ENCODE measurements at regions not wholly inside any gene's neighbourhood (a gene's known extent, or its start where the extent isn't known, plus 50 kb on each side); places are given as distances from the start of the nearest gene placed in this dataset.

DNA sequence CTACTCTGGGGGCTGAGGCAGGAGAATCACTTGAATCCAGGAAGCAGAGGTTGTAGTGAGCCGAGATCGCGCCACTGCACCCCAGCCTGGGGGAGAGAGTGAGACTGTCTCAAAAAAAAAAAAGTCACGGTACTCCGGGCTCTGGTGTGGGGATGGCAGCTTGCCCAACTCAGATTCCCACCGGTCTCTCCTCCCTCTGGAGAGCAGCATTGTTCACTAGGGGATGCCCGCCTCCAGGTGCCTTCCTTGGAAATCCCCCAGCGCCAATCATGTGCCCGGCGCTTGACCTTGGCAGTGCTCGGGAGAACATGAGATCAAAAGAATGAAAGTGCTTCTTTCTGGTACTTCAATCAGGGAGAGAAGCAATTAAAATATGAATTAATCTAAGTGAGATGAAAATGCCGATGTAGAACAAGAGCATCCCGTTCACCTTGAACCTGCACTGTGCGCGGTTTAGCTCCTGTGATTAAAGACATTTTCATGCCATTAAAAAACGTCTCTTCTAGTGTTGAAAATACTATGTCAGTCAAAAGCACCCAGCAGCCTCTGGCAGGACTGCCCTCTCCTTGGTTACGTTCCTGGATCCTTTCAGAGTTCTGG is 1127.3 kb upstream of the AUTS2 start:
- Histone ChIP-seq H3K36me3 (ENCODE audit: control insufficient read depth, insufficient read depth, low read length) (no peaks in the 10 kb centered on the region), H3K4me3 (ENCODE audit: low read length) (no peak overlapping the region), H3K9ac (ENCODE audit: low read length) (no peak overlapping the region), H3K9me3 (ENCODE audit: control insufficient read depth, low read length) (no peaks in the 10 kb centered on the region), H3K27me3 (ENCODE audit: control insufficient read depth, insufficient read depth, low read length) (no peaks in the 10 kb centered on the region), H3K4me1 (ENCODE audit: control insufficient read depth, insufficient read depth, low read length) (no peaks in the 10 kb centered on the region)

DNA sequence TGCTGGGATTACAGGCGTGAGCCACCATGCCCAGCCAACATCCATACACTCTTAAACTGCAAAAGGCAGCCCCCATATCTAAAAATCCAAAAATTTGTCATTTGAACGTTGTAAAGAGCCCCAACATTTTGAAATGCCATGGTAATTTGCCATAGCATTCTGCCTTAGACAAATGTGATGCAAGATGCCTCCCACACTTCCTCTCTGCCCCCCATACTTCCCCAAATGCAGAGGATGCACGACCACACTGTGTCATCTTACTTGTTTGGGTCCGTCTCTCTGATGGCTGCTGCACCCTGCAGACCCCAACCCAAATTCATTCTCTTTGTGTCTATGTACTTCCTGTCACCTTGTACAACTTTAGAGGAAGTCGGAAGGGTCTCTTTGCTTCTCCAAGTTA is 1125.6 kb upstream of the AUTS2 start:
- Histone ChIP-seq H3K4me3 (ENCODE audit: low read length) (no peak overlapping the region), H3K36me3 (ENCODE audit: control insufficient read depth, insufficient read depth, low read length) (no peaks in the 10 kb centered on the region), H3K27me3 (ENCODE audit: control insufficient read depth, insufficient read depth, low read length) (no peaks in the 10 kb centered on the region), H3K9me3 (ENCODE audit: control insufficient read depth, low read length) (no peaks in the 10 kb centered on the region), H3K4me1 (ENCODE audit: control insufficient read depth, insufficient read depth, low read length) (no peaks in the 10 kb centered on the region), H3K9ac (ENCODE audit: low read length) (no peak overlapping the region)

DNA sequence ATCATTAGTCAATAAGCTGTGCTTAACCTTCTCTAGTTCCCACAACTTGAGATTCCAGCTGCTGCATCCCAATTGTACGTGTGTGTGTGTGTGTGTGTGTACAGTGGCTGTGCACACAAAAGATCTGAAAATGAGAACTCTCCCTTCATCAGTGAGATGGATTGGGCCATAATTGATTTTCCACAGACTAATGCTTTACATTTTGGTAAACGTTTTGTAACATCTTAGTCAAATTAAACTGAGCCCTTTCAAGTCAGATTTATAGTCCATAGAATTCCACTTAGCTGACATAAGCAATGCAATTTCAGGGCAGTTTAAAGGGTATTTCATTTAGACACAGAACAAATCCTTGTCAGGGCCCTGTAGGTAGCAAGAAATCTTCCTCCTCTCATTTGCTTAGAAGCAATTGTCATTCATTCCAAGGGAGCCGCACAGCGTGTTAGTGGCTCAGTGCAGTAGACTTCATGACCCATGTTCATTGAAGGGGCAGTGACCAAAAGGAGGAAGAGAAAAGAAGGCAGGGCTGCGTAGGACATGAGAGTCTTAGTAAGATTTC is 1123.5 kb upstream of the AUTS2 start:
- no peaks in the 10 kb centered on the region for H3K27me3 ChIP-seq (ENCODE audit: control insufficient read depth, insufficient read depth, low read length)
- H3K9ac ChIP-seq (ENCODE audit: low read length), result no peak overlapping the region
- no peaks in the 10 kb centered on the region for H3K4me1 ChIP-seq (ENCODE audit: control insufficient read depth, insufficient read depth, low read length)
- no peaks in the 10 kb centered on the region for H3K9me3 ChIP-seq (ENCODE audit: control insufficient read depth, low read length)
- no peak overlapping the region for H3K4me3 ChIP-seq (ENCODE audit: low read length)
- no peaks in the 10 kb centered on the region for H3K36me3 ChIP-seq (ENCODE audit: control insufficient read depth, insufficient read depth, low read length)

DNA sequence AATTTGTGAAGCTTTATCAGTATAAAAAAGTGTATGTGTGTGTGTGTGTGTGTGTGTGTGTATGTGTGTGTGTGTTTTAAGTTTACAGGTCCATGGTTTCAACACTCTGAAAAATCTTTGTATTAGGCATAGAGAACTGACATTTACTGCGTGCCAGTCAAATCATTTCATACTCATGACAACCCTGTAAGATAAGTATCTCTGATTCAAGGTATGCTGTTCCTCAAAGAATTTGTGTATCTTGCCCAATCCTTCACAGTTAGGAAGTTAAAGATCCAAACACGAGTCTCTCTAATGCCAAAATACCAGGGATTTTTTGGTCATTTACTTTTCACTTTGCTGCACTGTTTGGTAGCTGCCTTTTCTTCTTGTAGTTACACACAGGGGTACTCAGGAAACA is 1121.3 kb upstream of the AUTS2 start:
- Histone ChIP-seq H3K9ac (ENCODE audit: low read length) (no peak overlapping the region), H3K36me3 (ENCODE audit: control insufficient read depth, insufficient read depth, low read length) (no peaks in the 10 kb centered on the region), H3K4me3 (ENCODE audit: low read length) (no peak overlapping the region), H3K4me1 (ENCODE audit: control insufficient read depth, insufficient read depth, low read length) (no peaks in the 10 kb centered on the region), H3K27me3 (ENCODE audit: control insufficient read depth, insufficient read depth, low read length) (no peaks in the 10 kb centered on the region), H3K9me3 (ENCODE audit: control insufficient read depth, low read length) (no peaks in the 10 kb centered on the region)

DNA sequence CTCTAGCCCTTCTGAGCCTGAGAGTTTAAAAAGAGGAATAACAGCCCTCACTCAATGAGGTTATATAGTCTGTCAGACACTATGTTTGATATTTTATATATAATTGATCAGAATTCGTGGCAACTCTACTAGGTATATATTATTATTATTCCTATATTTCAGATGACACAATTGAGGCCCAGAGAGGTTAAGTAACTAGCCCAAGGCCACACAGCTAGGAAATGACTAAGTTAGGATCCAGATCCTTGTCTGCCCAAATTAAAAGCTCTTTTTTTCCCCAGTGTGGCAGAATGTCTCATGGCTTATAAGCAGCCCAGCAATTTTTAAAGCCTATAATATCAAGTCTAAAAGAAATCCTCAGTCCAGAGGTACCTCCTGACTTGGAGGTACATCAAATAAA is 1119.9 kb upstream of the AUTS2 start:
- Histone ChIP-seq H3K9ac (ENCODE audit: low read length) (no peak overlapping the region), H3K27me3 (ENCODE audit: control insufficient read depth, insufficient read depth, low read length) (no peaks in the 10 kb centered on the region), H3K4me3 (ENCODE audit: low read length) (no peak overlapping the region), H3K4me1 (ENCODE audit: control insufficient read depth, insufficient read depth, low read length) (no peaks in the 10 kb centered on the region), H3K9me3 (ENCODE audit: control insufficient read depth, low read length) (no peaks in the 10 kb centered on the region), H3K36me3 (ENCODE audit: control insufficient read depth, insufficient read depth, low read length) (no peaks in the 10 kb centered on the region)

DNA sequence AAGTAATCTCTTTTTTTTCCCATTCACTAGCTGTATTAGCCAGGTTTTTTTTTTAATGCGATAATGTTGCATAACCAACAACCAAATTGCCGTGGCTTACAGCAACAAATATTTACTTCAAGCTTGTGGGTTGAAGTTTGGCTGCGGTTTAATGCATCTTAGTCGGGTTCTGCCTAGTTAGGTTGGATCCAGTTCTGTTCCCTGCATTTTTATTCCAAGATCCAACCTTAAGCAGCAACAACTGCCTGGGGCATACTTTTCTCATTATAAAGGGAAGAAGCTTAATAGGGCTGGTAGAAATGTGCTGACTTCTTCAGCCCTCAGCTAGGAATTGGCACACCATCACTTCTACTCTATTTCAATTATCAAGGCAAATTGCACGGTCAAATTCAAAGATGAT is 1115.5 kb upstream of the AUTS2 start:
- no peaks in the 10 kb centered on the region for H3K4me1 ChIP-seq (ENCODE audit: control insufficient read depth, insufficient read depth, low read length)
- H3K9ac ChIP-seq (ENCODE audit: low read length), result no peak overlapping the region
- no peaks in the 10 kb centered on the region for H3K27me3 ChIP-seq (ENCODE audit: control insufficient read depth, insufficient read depth, low read length)

DNA sequence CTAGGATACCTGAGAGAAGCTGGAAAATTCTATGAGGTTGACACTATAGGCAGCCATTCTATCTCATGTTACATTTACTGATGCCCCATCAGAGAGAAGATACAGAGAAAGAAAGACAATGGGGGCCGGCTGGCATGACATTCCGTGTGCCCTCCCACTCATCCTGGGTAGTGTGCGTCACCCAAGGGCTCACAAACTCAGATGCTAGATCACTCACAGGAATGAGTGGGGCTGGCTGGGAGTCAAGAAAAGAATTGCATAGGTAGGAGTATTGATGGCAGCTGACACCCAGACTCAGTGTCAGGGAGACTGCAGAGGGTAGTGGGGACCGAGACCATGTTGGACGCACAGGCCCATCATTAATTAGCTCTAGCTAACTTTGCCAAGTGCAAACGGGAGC is 1113.5 kb upstream of the AUTS2 start:
- Histone ChIP-seq H3K27me3 (ENCODE audit: control insufficient read depth, insufficient read depth, low read length) (no peaks in the 10 kb centered on the region), H3K9ac (ENCODE audit: low read length) (no peak overlapping the region), H3K4me1 (ENCODE audit: control insufficient read depth, insufficient read depth, low read length) (no peaks in the 10 kb centered on the region), H3K9me3 (ENCODE audit: control insufficient read depth, low read length) (no peaks in the 10 kb centered on the region), H3K4me3 (ENCODE audit: low read length) (no peak overlapping the region), H3K36me3 (ENCODE audit: control insufficient read depth, insufficient read depth, low read length) (no peaks in the 10 kb centered on the region)

More for the DNA sequence above, 1115.5 kb upstream of the AUTS2 start:
- no peaks in the 10 kb centered on the region for H3K36me3 ChIP-seq (ENCODE audit: control insufficient read depth, insufficient read depth, low read length)
- H3K4me3 ChIP-seq (ENCODE audit: low read length), result no peak overlapping the region
- H3K9me3 ChIP-seq (ENCODE audit: control insufficient read depth, low read length), result no peaks in the 10 kb centered on the region

DNA sequence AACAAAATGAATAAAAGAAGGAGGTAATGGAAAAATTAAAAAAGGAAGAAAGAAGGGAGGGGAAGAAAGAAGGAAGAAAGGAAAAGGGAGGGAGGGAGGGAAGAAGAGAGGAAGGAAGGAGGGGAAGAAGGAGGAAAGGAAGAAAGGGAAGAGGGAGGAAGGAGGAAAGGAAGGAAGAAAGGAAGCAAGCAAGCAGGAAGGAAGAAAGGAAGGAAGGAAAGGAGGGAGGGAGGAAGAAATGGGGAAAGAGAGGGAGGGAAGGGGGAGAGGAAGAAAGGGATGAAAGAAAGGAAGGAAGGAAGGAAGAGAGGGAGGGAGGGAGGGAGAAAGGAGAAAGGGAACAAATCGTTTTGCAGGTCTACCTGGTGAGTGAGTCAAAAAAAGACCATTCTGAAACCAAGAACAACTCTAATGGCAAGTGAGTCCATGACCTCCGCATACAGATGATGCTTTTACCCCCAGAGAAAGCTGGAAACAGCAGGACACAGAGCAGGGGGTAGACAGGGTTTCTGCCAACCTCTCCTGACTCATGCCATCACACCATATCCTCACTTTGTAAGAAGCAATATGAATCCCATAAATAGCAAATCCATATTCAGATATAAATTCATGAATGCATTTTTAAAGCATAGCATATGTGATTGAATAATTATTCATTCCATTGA is 1112.9 kb upstream of the AUTS2 start:
- Histone ChIP-seq H3K4me1 (ENCODE audit: control insufficient read depth, insufficient read depth, low read length) (no peaks in the 10 kb centered on the region), H3K36me3 (ENCODE audit: control insufficient read depth, insufficient read depth, low read length) (no peaks in the 10 kb centered on the region), H3K9me3 (ENCODE audit: control insufficient read depth, low read length) (no peaks in the 10 kb centered on the region), H3K9ac (ENCODE audit: low read length) (no peak overlapping the region), H3K4me3 (ENCODE audit: low read length) (no peak overlapping the region), H3K27me3 (ENCODE audit: control insufficient read depth, insufficient read depth, low read length) (no peaks in the 10 kb centered on the region)

DNA sequence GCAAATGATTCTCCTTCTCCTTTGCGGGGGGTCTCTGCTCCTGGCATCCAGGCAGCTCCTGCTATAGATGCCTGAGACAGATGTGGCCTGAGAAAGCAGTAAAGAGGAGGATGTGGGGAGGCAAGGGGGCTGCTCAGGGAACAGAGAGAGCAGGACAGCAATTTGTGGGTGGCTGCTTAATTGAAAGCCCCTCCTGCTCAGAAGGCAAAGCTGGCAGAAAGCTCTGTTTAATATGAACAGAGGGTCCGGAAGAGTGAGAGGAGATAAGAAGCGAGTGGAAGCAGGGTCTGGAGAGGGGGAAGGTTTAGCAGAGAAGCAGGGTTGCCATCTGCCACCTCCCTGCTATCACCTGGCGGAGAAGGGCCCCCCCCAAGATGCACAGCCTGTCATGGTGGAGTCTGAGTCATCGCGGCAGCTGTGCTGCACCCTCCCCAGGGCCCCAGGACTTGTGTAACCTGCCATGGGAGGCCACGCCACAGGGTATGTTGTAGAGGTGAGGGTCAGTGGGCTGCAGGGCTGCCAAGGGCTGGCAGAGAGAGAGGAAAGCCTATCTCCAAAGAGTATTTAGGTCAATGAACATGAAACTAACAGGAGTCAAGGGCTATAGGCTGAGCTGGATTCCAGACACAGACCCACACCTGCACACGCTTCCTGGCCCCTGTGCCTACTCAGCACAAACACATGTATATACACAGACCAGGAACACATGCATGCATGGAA is 1109.8 kb upstream of the AUTS2 start:
- Histone ChIP-seq H3K36me3 (ENCODE audit: control insufficient read depth, insufficient read depth, low read length) (no peaks in the 10 kb centered on the region), H3K9me3 (ENCODE audit: control insufficient read depth, low read length) (no peaks in the 10 kb centered on the region), H3K4me1 (ENCODE audit: control insufficient read depth, insufficient read depth, low read length) (no peaks in the 10 kb centered on the region), H3K4me3 (ENCODE audit: low read length) (no peak overlapping the region), H3K27me3 (ENCODE audit: control insufficient read depth, insufficient read depth, low read length) (no peaks in the 10 kb centered on the region), H3K9ac (ENCODE audit: low read length) (no peak overlapping the region)

DNA sequence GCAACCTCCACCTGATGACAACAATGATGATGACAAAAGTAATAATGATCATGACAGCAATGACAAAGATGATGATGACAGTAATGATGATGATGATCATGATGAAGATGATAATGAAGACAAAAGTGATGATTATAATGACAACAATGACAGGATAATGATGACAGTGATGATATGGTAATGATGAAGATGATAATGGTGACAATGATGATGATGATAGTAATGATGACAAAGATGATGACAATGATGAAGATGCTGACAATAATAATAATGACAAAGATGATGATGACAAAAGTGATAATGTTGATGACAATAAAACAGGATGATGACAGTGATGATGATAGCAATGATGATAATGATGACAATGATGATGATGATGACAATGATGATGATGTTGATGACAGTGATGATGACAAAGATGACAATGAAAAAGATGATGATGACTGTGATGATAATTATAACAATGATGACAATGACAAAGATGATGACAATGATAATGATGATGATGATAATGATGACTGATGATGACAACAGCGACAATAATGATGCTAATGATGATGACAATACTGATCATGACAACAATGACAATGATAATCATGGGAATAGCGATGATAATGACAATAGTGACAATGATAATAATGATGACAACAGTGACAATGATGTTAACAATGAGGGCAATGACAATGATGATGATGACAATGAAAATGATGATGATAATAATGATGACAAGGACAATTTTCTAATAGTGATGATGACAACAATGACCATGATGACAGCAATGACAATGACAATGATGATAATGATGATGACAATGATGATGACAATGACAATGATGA is 1106.5 kb upstream of the AUTS2 start:
- no peaks in the 10 kb centered on the region for H3K9me3 ChIP-seq (ENCODE audit: control insufficient read depth, low read length)
- H3K27me3 ChIP-seq (ENCODE audit: control insufficient read depth, insufficient read depth, low read length), result no peaks in the 10 kb centered on the region

DNA sequence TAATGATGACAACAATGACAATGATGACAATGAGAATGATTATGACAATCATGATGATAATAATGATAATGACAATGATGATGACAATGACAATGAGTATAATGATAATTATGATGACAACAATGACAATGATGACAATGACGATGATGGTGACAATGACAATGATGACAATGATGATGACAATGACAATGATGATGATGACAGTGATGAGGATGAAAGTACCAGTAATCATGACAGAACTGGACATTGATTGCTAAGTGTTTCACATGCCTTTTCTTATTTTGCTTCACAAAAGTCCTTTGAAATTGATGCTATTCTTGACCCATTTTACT is 1106.0 kb upstream of the AUTS2 start:
- H3K4me1 ChIP-seq (ENCODE audit: control insufficient read depth, insufficient read depth, low read length), result no peaks in the 10 kb centered on the region
- H3K4me3 ChIP-seq (ENCODE audit: low read length), result no peak overlapping the region
- no peak overlapping the region for H3K9ac ChIP-seq (ENCODE audit: low read length)
- H3K36me3 ChIP-seq (ENCODE audit: control insufficient read depth, insufficient read depth, low read length), result no peaks in the 10 kb centered on the region
- no peaks in the 10 kb centered on the region for H3K9me3 ChIP-seq (ENCODE audit: control insufficient read depth, low read length)
- no peaks in the 10 kb centered on the region for H3K27me3 ChIP-seq (ENCODE audit: control insufficient read depth, insufficient read depth, low read length)

More for the DNA sequence above, 1106.5 kb upstream of the AUTS2 start:
- no peak overlapping the region for H3K9ac ChIP-seq (ENCODE audit: low read length)
- H3K36me3 ChIP-seq (ENCODE audit: control insufficient read depth, insufficient read depth, low read length), result no peaks in the 10 kb centered on the region
- no peaks in the 10 kb centered on the region for H3K4me1 ChIP-seq (ENCODE audit: control insufficient read depth, insufficient read depth, low read length)
- H3K4me3 ChIP-seq (ENCODE audit: low read length), result no peak overlapping the region

DNA sequence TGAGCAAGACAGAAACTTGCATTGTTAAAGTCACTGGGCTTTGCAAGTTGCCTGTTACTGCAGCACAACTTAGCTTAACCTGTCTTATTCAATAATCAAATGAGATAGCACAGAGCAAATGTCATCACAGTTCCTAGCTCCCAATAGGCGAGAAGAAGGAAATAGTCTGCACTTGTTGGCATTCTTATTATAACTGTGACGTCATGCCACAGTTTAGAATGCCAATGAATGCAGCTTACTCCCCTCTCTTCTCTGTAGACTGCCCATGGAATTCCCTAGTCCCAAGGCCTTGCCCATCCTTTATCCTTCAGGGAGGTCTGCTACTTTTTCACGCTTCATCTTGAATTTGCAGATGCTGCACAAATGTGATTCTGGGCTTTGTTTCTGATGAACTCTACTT is 1094.9 kb upstream of the AUTS2 start:
- no peaks in the 10 kb centered on the region for H3K27me3 ChIP-seq (ENCODE audit: control insufficient read depth, insufficient read depth, low read length)
- H3K9me3 ChIP-seq (ENCODE audit: control insufficient read depth, low read length), result no peaks in the 10 kb centered on the region
- no peak overlapping the region for H3K4me3 ChIP-seq (ENCODE audit: low read length)
- no peak overlapping the region for H3K9ac ChIP-seq (ENCODE audit: low read length)
- H3K36me3 ChIP-seq (ENCODE audit: control insufficient read depth, insufficient read depth, low read length), result no peaks in the 10 kb centered on the region
- no peaks in the 10 kb centered on the region for H3K4me1 ChIP-seq (ENCODE audit: control insufficient read depth, insufficient read depth, low read length)
